GM19328 (cell line): ENCODE measurements at regions not wholly inside any gene's neighbourhood (a gene's known extent, or its start where the extent isn't known, plus 50 kb on each side); places are given as distances from the start of the nearest gene placed in this dataset.
"Not testable (repeated sequence)": the region's sequence is repeated elsewhere in the genome, so short reads cannot be mapped to it uniquely, and the experiment has no call there.

ENCODE experiments used
- ATAC-seq: cut with Tn5 transposase; IDR thresholded peaks from one replicate; pipeline ENCODE4 v1.9.1; 2021; ENCODE audit warnings: mild to moderate bottlenecking, moderate library complexity; ENCODE audit not compliant: unreplicated experiment

DNA sequence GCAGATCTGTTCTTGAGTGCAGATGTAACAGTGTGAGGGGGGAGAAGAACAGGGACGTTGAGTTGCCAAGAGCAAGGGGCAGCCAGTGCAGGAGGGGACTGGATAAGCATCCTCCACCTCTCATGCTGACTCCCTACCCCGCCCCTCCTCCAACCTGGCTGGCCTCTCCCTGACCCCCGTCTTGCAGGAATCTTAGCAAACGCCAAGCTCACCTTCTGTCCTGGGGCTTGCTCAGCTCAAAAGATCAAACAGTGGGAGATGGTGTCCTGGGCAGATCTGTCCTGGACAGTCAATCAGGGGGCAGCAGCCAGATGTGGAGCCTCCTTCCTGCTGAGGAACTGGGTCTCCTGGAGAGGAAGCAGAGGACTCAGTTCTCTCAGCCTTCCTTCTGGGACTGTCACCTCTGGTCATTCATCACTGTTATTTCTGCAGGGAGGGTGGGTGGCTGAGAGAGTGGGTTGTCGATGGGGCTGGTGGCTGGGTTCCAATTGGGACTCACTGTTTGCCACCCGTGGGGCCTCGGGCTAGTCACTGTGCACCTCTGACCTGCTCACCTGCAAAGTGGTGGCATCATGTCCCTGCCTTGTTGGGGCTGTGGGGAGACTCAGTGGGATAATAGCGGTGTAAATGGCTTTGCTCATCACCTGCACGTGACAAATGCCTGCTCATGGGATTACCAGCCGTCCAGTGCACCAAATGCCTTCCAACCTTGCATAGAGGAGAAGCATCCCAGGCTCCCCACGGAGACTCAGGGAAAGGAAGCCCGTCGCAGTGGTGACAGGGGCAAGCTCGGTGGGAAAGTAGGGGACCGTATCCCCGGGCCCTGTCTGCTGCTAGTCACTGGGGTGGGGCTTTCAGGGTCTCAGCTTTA is 154.4 kb downstream of the PTPRU start:
- no peak for ATAC-seq

DNA sequence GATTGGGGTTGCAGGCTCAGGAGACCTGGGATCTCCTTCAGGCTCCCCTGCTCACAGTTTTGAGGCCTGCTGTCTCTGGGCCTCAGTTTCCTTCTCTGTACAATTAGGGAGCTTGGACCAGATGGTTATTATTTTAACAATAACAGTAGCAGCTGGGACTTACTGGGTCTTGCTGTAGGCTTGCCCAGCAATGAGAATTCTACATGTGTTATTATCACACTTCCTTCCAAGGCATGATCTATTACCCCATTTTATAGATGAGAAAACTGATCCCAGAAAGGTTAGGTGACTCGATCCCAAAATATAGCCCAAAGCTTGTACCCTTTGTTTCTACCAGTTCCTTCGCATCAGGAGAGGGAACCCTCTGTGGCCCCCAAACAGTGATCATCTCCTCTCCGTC is 153.8 kb downstream of the PTPRU start:
- ATAC-seq = no peak

DNA sequence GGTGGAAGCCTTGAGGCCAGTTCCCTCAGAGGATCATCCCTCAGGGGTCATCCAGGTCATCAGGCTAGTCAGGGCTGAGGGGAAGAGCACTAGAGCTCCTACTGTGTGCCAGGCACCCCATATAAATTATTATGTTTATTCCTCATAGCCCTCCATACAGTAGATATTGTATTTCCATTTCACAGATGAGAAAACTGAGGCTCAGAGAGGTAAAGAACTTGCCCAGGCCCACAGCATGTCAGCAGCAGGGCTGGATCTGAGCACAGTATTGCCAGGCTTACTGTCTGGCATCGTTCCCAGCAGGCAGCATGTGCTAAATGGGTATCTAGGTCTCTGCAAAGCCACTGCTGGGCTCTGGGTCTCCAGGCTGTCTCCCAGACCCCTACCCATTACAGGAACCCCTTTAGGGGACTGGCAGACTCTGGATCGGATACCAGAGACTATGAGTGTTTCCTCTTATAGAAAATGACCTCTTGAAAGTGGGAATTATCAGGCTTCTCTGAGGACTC is 153.3 kb downstream of the PTPRU start:
- no peak for ATAC-seq

DNA sequence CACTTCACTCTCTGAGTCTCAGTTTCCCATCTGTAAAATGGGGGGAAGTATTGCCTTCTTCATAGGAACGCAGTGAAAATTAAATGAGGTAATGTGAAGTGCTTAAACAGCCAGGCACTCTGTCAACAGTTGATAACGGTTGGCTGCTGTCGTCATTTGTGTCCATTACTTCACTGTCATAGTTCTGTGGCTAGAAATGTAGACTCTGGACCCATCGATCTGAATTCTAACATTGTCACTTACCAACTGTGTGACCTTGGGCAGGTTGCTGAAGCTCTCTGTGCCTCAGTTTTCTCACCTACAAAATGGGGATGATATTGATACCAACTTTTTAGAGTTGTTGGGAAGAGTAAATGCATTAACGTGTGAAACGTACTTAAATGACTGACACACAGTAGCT is 152.6 kb downstream of the PTPRU start:
- ATAC-seq = no peak

GRCh38 chr1:29388170-29388569 is 151.8 kb downstream of the PTPRU start:
- no peak for ATAC-seq

GRCh38 chr1:29387210-29387609 is 150.9 kb downstream of the PTPRU start:
- ATAC-seq = no peak

DNA sequence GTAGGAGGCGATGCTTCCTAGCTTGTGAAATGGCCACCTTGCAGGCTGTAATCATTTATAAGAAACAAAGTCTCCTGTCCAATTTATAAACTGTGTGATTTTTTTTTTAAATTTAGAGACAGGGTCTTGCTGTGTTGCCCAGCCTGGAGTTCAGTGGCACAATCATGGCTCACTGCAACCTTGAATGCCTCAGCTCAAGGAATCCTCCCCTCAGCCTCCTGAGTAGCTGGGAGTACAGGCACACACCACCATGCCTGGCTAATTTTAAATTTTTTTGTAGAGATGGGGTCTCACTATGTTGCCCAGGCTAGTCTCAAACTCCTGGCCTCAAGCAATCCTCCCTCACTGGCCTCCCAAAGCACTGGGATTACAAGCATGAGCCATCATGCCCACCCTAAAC is 150.1 kb downstream of the PTPRU start:
- ATAC-seq = not testable (repeated sequence)

- ATAC-seq = no peak
Measured at GRCh38 chr1:29385966-29386365, 149.6 kb downstream of the PTPRU start.

- ATAC-seq = no peak
Measured at GRCh38 chr1:29384496-29385015, 148.2 kb downstream of the PTPRU start.

DNA sequence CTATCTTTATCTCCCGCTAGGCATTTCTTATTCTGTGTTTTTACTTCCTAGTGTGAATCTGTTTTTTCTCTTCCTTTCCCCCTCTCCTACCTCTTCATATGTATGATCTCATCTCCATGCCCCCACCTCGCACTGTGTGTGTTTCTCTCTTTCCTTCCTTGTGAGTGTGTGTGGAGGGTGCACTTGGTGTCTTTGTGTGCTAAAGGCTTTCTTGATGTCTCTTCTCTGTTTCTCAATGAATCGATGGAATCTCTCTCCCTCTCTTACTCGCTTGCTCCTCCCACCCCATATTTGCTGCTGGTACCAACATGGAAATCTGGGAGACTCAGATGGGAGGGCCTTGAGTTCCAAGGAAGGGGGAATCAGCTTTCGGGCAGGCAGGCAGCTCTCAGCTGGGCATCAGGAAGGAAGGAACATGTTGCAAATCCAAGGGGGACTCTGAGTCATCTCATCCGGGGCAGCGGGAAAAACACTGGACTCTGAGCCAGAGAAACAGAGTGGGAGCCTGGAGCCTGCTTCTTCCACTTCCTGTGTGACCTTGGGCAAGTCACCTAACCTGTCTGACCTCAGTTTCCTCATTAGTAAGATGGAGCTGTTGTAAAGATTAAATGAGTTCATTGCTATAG is 147.5 kb downstream of the PTPRU start:
- no peak for ATAC-seq

GRCh38 chr1:29382851-29383745 is 146.8 kb downstream of the PTPRU start:
- no peak for ATAC-seq

- ATAC-seq = no peak
Measured at GRCh38 chr1:29381426-29381825, 145.1 kb downstream of the PTPRU start.

GRCh38 chr1:29380532-29380931 is 144.2 kb downstream of the PTPRU start:
- ATAC-seq = no peak

- no peak for ATAC-seq
Measured at GRCh38 chr1:29379443-29380073, 143.2 kb downstream of the PTPRU start.
